NCI-H2196 (cell line): ENCODE measurements at regions not wholly inside any gene's neighbourhood (a gene's known extent, or its start where the extent isn't known, plus 50 kb on each side); places are given as distances from the start of the nearest gene placed in this dataset.
"Not testable (repeated sequence)": the region's sequence is repeated elsewhere in the genome, so short reads cannot be mapped to it uniquely, and the experiment has no call there.

Experiments used
- DNase-seq: peaks from one replicate; lab custom pipeline; 2025; ENCODE audit not compliant: unreplicated experiment; lab: John Stamatoyannopoulos, UW

DNA sequence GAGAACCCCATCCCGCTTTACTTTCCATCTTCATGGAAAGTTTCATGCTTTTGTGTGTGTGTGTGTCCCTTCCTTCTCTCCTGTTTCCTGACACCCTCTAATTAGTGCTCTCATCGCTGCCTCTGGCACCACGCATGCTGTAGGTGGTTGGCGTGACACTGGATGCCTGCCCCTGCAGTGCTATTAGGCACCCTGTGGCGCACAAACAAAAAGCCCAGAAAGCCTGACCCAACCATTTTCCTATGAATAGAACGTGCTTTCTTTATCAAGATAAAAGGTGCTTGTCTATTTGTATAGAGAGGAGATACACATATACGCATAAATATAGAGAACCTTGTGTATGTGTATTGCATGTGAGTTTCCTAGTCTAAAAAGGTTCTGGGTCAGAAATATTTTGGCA lies 120.8 kb upstream of the CDCA7L start:
- peak; percentile 2 for DNase-seq

DNA sequence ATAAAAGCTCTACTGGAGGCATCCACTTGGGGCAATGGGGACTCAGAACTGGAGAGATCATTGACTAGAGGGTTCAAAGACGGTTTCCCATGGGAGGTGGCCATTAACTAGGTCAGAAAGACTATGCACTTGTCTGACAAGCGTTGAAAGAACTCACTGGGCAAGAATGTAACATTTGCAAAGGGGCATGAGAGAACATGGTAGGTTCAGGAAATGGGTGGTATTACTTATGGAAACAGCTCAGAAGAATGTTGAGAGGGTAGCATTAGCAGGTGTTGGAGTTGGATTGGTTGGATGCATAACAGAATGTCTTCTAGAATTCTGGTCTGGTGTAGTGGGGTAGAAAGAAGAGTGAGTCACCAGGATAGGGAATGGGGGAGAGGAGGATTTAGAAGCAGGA lies 119.1 kb upstream of the CDCA7L start:
- DNase-seq: no peak

DNA sequence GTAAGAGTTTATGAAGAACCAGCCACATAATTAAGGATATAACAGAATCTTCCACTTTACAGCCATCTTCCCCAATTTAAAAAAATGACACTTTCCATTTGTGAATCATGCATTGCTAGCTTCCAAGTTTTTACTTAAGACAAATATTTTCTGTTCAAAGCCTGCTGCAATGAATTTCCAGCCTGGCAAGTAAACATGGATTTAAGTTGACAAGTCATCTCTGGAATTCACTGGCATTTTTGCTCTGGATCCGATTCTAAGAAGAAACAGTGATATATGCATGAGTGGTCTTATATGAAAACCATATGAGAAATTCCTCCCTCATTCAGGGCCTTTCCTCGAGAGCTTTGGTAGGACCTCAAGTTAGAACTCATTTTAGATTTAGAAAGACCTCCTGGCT lies 116.1 kb upstream of the CDCA7L start:
- DNase-seq: no peak

DNA sequence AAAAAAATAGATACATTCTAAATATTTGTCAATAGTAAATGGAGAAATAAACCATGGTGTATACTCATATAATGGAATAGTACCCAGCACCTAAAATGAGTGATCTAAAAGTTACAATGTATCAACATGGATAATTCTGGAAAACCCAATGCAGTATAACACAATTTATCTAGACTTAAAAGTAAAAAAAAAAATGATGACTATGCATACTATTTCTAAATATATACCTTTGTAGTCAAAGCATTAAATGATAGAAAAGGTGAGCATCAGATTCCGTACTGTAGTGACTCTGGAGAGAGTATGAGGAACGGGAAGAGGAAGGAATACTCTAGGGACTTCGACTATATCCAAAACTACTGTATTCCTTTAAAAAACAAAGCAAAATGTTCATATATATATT lies 115.2 kb upstream of the CDCA7L start:
- DNase-seq: no peak

- DNase-seq: no peak
These were observed 114.5 kb upstream of the CDCA7L start for GRCh38 chr7:22060197-22060596.

GRCh38 chr7:22055226-22055625 lies 109.5 kb upstream of the CDCA7L start:
- DNase-seq: no peak

DNA sequence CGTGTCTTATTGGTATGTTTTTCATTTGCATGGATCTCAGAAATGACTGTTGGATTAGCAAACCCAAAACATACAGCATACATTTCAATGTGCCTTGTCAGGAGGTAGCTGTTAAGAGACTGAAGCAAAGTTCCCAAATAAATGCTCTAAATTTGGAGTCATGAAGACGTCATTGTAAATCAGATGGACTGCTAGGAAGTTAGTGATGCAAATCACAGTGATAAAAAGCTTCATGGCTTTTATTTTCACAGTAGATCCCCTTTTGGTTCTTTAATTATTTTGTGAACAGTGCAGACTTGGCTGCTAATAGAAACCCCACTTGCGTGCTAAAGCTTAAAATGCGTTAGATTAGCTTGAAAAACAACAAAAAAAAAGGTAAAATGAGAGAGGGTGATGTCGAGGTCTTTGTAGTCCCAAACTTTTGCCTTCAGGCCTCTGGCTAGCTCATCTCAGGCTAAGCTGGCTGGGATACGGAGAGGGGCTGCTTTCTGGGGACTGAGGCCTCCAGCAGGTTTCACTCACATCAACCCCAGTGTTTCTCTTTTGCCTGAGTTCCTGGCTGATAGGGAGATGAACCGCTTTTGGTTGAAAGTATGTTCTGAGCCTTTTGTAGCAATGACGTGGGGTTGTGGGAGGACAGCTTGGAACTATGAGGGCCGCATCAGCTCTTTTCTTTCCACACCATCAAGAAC lies 107.1 kb upstream of the CDCA7L start:
- no peak for DNase-seq

DNA sequence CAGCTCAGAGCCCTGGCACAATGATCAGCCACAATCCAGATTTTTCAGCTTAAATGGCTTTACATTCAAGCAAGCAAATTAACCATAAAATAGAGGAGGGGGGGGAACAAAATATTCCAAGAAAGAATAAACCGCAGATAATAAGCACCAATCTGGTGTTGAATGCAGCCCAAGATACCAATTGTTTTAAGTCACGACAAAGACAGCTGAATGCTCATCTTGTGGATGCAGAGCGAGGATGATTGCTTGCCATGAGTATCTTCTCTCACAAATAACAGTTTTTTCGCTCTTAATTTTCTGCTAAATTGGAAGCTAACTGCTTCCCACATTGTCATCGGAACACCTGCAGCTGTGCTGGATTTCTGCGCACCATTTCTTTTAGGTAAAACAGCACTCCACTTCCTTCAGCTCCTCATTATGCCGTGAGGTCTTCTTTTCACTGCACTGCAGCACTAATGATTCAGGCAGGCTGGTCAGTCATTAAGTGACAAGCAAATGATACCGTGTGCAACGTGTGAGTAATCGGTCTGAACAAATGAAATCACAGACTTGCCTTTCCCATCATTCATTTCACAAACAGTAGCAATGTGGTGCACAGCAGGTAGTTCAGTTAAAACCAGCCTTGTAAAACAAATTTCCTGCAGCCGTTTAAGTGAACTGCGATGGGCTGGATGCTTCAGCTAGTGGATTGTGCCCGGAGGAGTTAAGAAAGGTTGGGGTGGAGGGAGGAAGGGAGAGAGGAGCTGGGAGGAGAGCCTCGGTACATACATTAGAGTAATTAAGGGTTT lies 106.4 kb upstream of the CDCA7L start:
- no peak for DNase-seq

- no peak for DNase-seq
These were observed 104.2 kb upstream of the CDCA7L start for GRCh38 chr7:22049766-22050500.

- no peak for DNase-seq
These were observed 97.7 kb upstream of the CDCA7L start for GRCh38 chr7:22043367-22043766.

GRCh38 chr7:22040923-22041595 lies 95.4 kb upstream of the CDCA7L start:
- DNase-seq: no peak

DNA sequence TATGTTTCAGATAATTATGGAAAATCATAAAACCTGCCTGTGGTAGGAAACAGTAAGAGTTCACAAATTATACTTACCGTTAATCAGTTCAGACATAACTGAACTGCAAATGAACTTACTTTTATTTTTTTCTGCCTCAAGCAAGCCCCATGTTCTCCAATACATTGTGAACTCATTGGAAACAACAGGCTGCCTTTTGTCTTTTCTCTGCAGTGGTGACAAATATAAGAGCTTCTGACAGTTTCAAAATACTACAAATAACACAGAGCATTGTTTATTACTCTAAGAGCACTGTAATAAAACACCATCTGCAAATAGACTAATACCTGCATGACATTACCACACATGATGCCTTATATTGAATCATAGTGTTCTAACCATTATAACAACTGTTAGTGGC lies 94.0 kb upstream of the CDCA7L start:
- DNase-seq: no peak

GRCh38 chr7:22032356-22032755 lies 86.7 kb upstream of the CDCA7L start:
- not testable (repeated sequence) for DNase-seq

- DNase-seq: not testable (repeated sequence)
These were observed 83.0 kb upstream of the CDCA7L start for GRCh38 chr7:22028656-22029055.

DNA sequence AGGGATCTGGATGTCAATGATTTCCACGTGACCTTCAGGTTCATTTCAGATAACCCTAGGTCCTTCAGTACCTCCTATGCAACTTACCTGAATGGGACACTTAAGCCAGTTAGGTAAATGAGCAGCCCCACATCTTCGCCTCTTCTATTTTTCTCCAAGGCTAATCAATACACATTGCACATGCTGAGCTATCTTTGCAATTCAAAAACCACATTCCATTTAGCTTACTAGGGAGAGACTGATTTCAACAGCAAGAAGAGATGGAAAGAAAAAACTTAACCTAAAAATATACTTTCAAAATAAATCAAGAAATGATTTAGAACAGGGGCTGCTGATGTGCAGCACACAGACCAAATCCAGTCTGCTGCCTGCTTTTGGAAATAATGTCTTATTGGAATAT lies 81.8 kb upstream of the CDCA7L start:
- no peak for DNase-seq

GRCh38 chr7:22025983-22026382 lies 80.3 kb upstream of the CDCA7L start:
- DNase-seq: no peak

DNA sequence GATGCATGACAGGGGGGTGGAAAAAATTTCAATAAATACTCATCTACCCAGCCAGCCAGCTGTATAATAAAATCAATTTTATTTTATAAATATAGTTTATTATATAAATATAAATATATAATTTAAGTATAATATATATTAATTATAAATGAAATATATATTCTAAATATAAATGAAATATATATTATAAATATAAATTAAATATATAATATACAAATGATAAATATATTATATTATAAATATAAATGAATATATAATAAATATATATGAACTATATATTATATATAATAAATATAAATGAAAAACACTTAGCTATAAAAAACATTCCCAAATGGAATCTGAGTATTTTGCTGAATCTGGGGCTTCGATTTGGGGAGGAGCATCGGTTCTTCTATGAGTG lies 79.4 kb upstream of the CDCA7L start:
- no peak for DNase-seq

DNA sequence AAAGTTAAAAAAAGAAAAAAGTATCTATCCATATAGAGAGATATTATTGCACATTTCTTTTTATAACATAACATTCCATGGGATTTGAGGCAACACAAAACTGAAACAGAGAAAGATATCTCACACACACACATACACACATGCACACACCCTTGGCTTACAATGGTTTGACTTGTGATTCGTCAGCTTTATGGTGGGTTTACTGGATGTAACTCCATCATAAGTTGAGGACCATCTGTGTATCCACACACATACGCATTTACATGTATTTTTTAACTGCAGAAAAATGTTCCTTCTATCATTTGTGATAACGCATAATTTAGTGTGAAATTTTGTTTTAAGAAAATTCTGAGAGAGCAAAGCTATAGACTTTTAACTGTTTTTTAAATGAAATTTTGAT lies 74.2 kb upstream of the CDCA7L start:
- no peak for DNase-seq

DNA sequence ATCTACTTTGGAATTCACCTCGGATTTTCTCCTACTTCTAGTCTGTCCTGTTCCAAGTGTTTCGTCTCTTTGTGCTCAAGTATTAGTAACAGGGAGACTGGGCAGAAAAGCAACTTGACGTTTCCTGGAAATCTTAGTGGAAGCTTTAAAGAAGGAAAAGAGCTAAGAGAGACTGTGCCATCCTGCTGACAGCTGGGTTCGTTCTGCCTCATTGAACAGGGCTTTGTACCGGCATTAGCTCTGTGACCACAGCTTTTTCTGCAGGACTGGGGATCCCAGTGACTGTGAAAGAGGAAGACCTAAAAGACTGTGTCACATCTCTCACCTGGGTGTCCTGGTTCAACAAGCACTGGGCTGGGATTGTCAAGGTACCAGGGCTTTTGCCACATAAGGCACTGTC lies 70.8 kb upstream of the CDCA7L start:
- DNase-seq: no peak

DNA sequence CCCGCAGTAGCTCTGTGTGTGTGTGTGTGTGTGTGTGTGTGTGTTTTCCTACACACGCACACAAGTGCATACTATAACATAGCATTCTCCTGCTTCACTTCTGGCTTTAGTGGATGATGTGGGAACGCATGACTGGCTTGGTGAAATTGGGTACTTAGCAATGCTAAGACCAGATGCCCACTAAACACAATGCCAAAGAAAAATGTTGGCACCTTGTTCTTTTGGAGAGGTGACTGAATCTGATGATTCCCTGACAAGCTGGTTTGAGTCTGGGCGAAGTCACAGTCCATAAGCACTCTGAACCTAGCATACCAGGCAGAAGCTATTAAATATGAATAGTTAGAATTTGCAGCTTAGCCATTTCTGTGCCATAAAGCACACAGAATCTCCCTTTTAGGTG lies 68.0 kb upstream of the CDCA7L start:
- no peak for DNase-seq

GRCh38 chr7:22008683-22009082 lies 63.0 kb upstream of the CDCA7L start:
- DNase-seq: no peak
